A673 (cell line): ENCODE measurements at regions not wholly inside any gene's neighbourhood (a gene's known extent, or its start where the extent isn't known, plus 50 kb on each side); places are given as distances from the start of the nearest gene placed in this dataset.

Experiments used
- CTCF ChIP-seq: fragments of 300-800, 200-600 bp; sonication (generic); conservative IDR thresholded peaks from 2 replicates; pipeline ENCODE4 v1.5.1; 2017; ENCODE audit warnings: low read depth, mild to moderate bottlenecking, antibody characterized with exemption, low read length, moderate library complexity, mixed read lengths
- EZH2 ChIP-seq: fragments of 200-600 bp; sonication (generic); IDR thresholded peaks from 2 replicates; pipeline ENCODE4 v1.6.1; 2017; ENCODE audit warnings: borderline replicate concordance, low read depth, mild to moderate bottlenecking, mixed read lengths, antibody characterized with exemption, low read length; ENCODE audit not compliant: poor library complexity, severe bottlenecking

GRCh38 chr3:117893638-117894037, 1141.0 kb downstream of the IGSF11 start:
- TF ChIP-seq CTCF, result no peak
- no peak for TF ChIP-seq EZH2
